SU-DHL-6 (cell line): ENCODE measurements at regions not wholly inside any gene's neighbourhood (a gene's known extent, or its start where the extent isn't known, plus 50 kb on each side); places are given as distances from the start of the nearest gene placed in this dataset.

Source experiments
- CTCF ChIP-seq: fragments of 200-600 bp; sonication (generic); IDR thresholded peaks from one replicate; pipeline ENCODE4 v1.5.1; 2017; ENCODE audit warnings: antibody characterized with exemption, mild to moderate bottlenecking, low read length, moderate library complexity; ENCODE audit not compliant: insufficient read depth, poor library complexity, severe bottlenecking
- EZH2phosphoT487 ChIP-seq: fragments of 200-600 bp; sonication (generic), shearing (Covaris generic); conservative IDR thresholded peaks from 2 replicates; pipeline ENCODE4 v1.6.1; 2018; ENCODE audit warnings: mild to moderate bottlenecking, antibody characterized with exemption, low read length, moderate library complexity, mixed read lengths

GRCh38 chr7:115740043-115740442 is 290.5 kb downstream of the TFEC start:
- TF ChIP-seq CTCF (no peak), EZH2phosphoT487 (no peak)
